ENCODE measurements at regions not wholly inside any gene's neighbourhood (a gene's known extent, or its start where the extent isn't known, plus 50 kb on each side); places are given as distances from the start of the nearest gene placed in this dataset.

DNA sequence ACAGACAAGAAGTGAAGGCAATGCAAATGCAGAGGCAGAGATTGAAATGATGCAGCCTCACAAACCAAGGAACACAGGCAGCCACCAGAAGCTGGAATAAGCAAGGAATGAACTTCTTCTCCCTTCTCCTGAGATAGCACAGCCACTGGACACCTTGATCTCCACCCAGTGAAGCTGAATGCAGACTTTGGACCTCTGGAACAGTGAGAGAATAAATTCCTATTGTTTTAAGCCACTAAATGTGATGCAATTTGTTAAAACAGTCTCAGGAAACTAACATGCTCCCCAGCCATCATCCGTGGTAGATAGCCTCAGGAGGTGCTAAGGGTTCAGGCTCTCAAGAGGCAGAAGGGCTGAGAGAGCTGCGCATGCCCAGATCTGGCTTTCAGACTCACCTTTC lies 512.2 kb upstream of the ZNF608 start:
- TF ChIP-seq, protein P1, sequence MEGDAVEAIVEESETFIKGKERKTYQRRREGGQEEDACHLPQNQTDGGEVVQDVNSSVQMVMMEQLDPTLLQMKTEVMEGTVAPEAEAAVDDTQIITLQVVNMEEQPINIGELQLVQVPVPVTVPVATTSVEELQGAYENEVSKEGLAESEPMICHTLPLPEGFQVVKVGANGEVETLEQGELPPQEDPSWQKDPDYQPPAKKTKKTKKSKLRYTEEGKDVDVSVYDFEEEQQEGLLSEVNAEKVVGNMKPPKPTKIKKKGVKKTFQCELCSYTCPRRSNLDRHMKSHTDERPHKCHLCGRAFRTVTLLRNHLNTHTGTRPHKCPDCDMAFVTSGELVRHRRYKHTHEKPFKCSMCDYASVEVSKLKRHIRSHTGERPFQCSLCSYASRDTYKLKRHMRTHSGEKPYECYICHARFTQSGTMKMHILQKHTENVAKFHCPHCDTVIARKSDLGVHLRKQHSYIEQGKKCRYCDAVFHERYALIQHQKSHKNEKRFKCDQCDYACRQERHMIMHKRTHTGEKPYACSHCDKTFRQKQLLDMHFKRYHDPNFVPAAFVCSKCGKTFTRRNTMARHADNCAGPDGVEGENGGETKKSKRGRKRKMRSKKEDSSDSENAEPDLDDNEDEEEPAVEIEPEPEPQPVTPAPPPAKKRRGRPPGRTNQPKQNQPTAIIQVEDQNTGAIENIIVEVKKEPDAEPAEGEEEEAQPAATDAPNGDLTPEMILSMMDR (IDR thresholded peaks at IDR 0.05): no peak
- TF ChIP-seq POLR2A (IDR thresholded peaks at IDR 0.05): no peak
